MM.1S (cell line): ENCODE measurements at regions not wholly inside any gene's neighbourhood (a gene's known extent, or its start where the extent isn't known, plus 50 kb on each side); places are given as distances from the start of the nearest gene placed in this dataset.

Source experiments
- CTCF ChIP-seq: fragments of 300-600 bp; sonication (generic); IDR thresholded peaks from 2 replicates; pipeline ENCODE4 v1.5.1; 2016; ENCODE audit warnings: antibody characterized with exemption, low read length, mixed read lengths
- EZH2 ChIP-seq: fragments of 300-600 bp; sonication (generic); optimal IDR thresholded peaks from 2 replicates; pipeline ENCODE3; 2017; ENCODE audit warnings: low read depth, mild to moderate bottlenecking, antibody characterized with exemption, low read length, mixed read lengths

GRCh38 chr10:15455456-15455855 lies 84.4 kb upstream of the FAM171A1 start:
- TF ChIP-seq CTCF (no peak), EZH2 (no peak)
